Caco-2 (cell line): ENCODE measurements at regions not wholly inside any gene's neighbourhood (a gene's known extent, or its start where the extent isn't known, plus 50 kb on each side); places are given as distances from the start of the nearest gene placed in this dataset.

Experiments
- BruUV-seq: library from RNA; stranded (reverse); fragments of 400-500 nt; replicated peaks from 2 replicates; lab custom pipeline; 2021; lab: Mats Ljungman, UMichigan
- CTCF ChIA-PET: fragments of 300-600 bp; sonication (Branson Sonifier 250); formaldehyde crosslinking; loops from one replicate; lab custom pipeline; 2022; ENCODE audit warnings: antibody characterized with exemption; lab: Charles Lee
- POLR2A ChIA-PET: fragments of 300-600 bp; sonication (Branson Sonifier 250); formaldehyde crosslinking; loops from one replicate; lab custom pipeline; 2022; ENCODE audit warnings: antibody characterized with exemption; lab: Charles Lee
- DNase-seq, 2 experiments: peaks; one replicate each; pipeline versions ENCODE4 v3.0.0 to v3.0.0-alpha.2; 2020 to 2022
- H3K27me3 ChIP-seq: replicated peaks from 2 replicates; pipeline ENCODE4 v1.6.0; 2011; ENCODE audit warnings: low read length; ENCODE audit not compliant: control insufficient read depth, insufficient read depth
- H3K36me3 ChIP-seq: 2 replicates; pipeline ENCODE4 v1.5.1; 2011; ENCODE audit warnings: low read length; ENCODE audit not compliant: control insufficient read depth, insufficient read depth
- H3K4me1 ChIP-seq: fragments of 250-450 bp; sonication (Bioruptor Pico); 2 replicates; pipeline ENCODE4 v1.5.1; 2020; ENCODE audit warnings: mild to moderate bottlenecking
- H3K4me3 ChIP-seq: 2 replicates; pipeline ENCODE4 v1.5.1; 2011; ENCODE audit warnings: low read depth, mild to moderate bottlenecking, control low read depth, low read length
- H3K9me3 ChIP-seq: fragments of 250-450 bp; sonication (Bioruptor Pico); 2 replicates; pipeline ENCODE4 v1.5.1; 2020; ENCODE audit warnings: mild to moderate bottlenecking, moderate library complexity
- H3K27ac Mint-ChIP-seq: one replicate; pipeline ENCODE4 v1.8.0; 2022; ENCODE audit warnings: mixed read lengths; ENCODE audit not compliant: unreplicated experiment
- H3K27me3 Mint-ChIP-seq: one replicate; pipeline ENCODE4 v1.8.0; 2022; ENCODE audit warnings: mixed read lengths; ENCODE audit not compliant: insufficient read depth, unreplicated experiment
- H3K36me3 Mint-ChIP-seq: one replicate; pipeline ENCODE4 v1.8.0; 2022; ENCODE audit warnings: mild to moderate bottlenecking, mixed read lengths; ENCODE audit not compliant: insufficient read depth, unreplicated experiment
- H3K4me1 Mint-ChIP-seq: one replicate; pipeline ENCODE4 v1.8.0; 2022; ENCODE audit warnings: low read depth, mixed read lengths; ENCODE audit not compliant: unreplicated experiment
- H3K4me3 Mint-ChIP-seq: one replicate; pipeline ENCODE4 v1.8.0; 2022; ENCODE audit warnings: mild to moderate bottlenecking, moderate library complexity, mixed read lengths; ENCODE audit not compliant: unreplicated experiment
- H3K9me3 Mint-ChIP-seq: one replicate; pipeline ENCODE4 v1.8.0; 2022; ENCODE audit warnings: mixed read lengths; ENCODE audit not compliant: unreplicated experiment
- intact Hi-C: fragments of 100-400 bp; cut with micrococcal nuclease; formaldehyde crosslinking; loops from one replicate; pipeline ENCODE4 v1.10.0; 2022; ENCODE audit not compliant: unreplicated experiment
- TF ChIP-seq, protein P1 (sequence below), 2 experiments: fragments of 200-600 bp in 1 of 2; IDR thresholded peaks; 1 replicate in 1 of 2; 2 replicates in 1 of 2; pipeline versions ENCODE4 v1.5.1 to v1.8.0; 2011 to 2022; ENCODE audit warnings: antibody characterized with exemption in 1 of 2, control low read depth in 1 of 2, inconsistent platforms in 1 of 2, low read depth in 1 of 2, low read length in 1 of 2, mild to moderate bottlenecking in 1 of 2, moderate library complexity in 1 of 2; ENCODE audit not compliant: insufficient read depth in 1 of 2, severe bottlenecking in 1 of 2, unreplicated experiment in 1 of 2

DNA sequence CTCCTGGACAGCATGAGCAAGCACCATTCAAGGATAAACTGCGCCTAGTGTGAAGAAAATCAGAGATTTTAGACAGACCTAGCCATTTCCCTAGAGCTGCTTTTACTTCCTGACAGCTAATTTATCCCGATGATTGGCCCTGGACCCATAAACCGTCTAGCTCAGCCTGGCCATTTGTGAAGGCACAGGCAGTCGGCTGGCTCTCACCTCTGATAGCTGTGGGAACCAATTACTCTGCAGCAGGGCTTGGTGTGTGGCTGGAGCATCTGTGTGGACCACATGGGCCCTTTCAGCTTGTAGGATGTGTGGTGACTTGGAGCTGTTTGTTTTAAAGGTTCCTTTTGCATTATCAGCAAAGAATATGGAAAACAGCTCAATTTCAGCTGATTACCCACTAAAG, 111.1 kb upstream of the NPY start:
- Mint-ChIP-seq H3K36me3 (no peaks in the 10 kb centered on the region), H3K4me3 (no peak overlapping the region), H3K27me3 (no peaks in the 10 kb centered on the region), H3K9me3 (no peaks in the 10 kb centered on the region), H3K27ac (peak overlapping the region; percentile 37), H3K4me1 (peaks cover 13% of the 10 kb centered on the region)
- Histone ChIP-seq H3K9me3 (no peaks in the 10 kb centered on the region), H3K4me3 (no peak overlapping the region), H3K4me1 (peaks cover 18% of the 10 kb centered on the region), H3K27me3 (no peaks in the 10 kb centered on the region), H3K36me3 (no peaks in the 10 kb centered on the region)
- no TSS peak for BruUV-seq
- POLR2A ChIA-PET: no interaction called here
- CTCF ChIA-PET: no interaction called here
- DNase-seq: no peak
- TF ChIP-seq, protein P1, sequence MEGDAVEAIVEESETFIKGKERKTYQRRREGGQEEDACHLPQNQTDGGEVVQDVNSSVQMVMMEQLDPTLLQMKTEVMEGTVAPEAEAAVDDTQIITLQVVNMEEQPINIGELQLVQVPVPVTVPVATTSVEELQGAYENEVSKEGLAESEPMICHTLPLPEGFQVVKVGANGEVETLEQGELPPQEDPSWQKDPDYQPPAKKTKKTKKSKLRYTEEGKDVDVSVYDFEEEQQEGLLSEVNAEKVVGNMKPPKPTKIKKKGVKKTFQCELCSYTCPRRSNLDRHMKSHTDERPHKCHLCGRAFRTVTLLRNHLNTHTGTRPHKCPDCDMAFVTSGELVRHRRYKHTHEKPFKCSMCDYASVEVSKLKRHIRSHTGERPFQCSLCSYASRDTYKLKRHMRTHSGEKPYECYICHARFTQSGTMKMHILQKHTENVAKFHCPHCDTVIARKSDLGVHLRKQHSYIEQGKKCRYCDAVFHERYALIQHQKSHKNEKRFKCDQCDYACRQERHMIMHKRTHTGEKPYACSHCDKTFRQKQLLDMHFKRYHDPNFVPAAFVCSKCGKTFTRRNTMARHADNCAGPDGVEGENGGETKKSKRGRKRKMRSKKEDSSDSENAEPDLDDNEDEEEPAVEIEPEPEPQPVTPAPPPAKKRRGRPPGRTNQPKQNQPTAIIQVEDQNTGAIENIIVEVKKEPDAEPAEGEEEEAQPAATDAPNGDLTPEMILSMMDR (IDR thresholded peaks at IDR 0.05; ENCODE audit: insufficient read depth in 1 of 2, low read depth in 1 of 2, low read length in 1 of 2, severe bottlenecking in 1 of 2, unreplicated experiment in 1 of 2): no peak
- intact Hi-C loops: no loop called here

DNA sequence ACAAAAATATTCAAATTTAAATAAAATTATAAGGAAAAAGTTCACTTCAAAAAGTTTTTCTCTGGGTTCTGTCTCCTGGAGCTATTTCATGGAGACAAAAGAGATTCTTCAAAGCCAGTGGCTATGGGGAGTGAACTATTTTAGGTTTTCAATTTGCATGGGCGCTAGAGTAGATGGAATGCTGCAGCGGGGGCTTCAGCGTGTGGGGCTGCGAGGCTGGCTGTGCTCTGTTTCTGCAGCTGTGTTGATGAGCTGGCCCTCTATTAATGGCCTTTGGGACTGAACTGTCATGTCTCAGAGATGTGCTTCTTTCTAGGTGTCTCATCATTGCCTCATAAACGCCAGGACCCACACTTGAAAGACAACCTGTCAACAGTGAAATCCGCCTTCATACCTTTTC, 108.4 kb upstream of the NPY start:
- Histone ChIP-seq H3K4me3 (no peak overlapping the region), H3K36me3 (no peaks in the 10 kb centered on the region), H3K27me3 (no peaks in the 10 kb centered on the region), H3K9me3 (no peaks in the 10 kb centered on the region), H3K4me1 (peaks cover 18% of the 10 kb centered on the region)
- CTCF ChIA-PET: interaction anchor here (0.6 kb wide), 1 partner anchor 807 kb away, joined by 3 read pairs; no protein-coding TSS in a partner anchor
- BruUV-seq: no TSS peak
- Mint-ChIP-seq H3K4me3 (no peak overlapping the region), H3K27me3 (no peaks in the 10 kb centered on the region), H3K36me3 (no peaks in the 10 kb centered on the region), H3K9me3 (no peaks in the 10 kb centered on the region), H3K4me1 (peaks cover 13% of the 10 kb centered on the region), H3K27ac (no peak overlapping the region)
- no peak for DNase-seq
- TF ChIP-seq, protein P1 (IDR thresholded peaks at IDR 0.05; ENCODE audit: insufficient read depth in 1 of 2, low read depth in 1 of 2, low read length in 1 of 2, severe bottlenecking in 1 of 2, unreplicated experiment in 1 of 2): no peak
- intact Hi-C loops: no loop called here
- POLR2A ChIA-PET: no interaction called here

DNA sequence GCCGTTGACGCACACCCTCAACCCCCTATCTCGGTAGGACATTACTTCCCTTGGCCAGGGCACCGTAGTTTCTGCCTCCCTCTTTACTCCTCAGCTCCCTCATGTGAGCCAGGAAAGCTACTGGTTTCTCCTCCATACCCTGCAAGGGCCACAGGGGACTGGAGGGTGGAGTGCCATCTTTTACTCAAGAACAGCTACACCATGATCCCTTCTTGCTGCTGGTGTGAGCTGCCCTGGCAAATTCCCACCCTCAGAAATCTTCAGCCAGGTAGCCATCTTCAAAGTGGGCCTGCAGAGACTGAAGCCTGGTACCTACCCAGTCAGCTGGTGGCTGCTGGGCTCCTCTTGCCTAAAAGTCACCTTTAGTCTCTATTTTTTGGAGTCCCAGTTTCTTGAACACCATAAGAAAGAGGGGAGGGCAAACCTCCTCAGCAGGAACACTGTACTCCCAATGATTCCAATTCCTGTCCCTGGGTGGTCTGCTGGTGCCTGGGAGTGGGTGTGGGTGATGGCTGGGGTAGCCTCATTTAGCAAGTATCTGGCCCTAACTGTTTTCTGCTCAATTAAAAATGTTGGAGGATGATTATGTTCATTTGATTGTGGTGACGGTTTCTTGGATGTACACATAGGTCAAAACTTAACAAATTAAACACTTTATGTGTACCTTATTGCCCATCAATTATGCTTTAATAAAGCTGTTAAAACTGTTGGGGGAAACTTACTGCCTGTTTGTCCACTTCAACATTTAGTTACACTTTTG, 105.0 kb upstream of the NPY start:
- Histone ChIP-seq H3K9me3 (no peaks in the 10 kb centered on the region), H3K4me3 (no peak overlapping the region), H3K27me3 (no peaks in the 10 kb centered on the region), H3K36me3 (no peaks in the 10 kb centered on the region), H3K4me1 (no peaks in the 10 kb centered on the region)
- no peak overlapping the region for H3K4me3 Mint-ChIP-seq
- intact Hi-C loops: no loop called here
- H3K9me3 Mint-ChIP-seq: no peaks in the 10 kb centered on the region
- TF ChIP-seq, protein P1 (IDR thresholded peaks at IDR 0.05; ENCODE audit: insufficient read depth in 1 of 2, low read depth in 1 of 2, low read length in 1 of 2, severe bottlenecking in 1 of 2, unreplicated experiment in 1 of 2): no peak
- DNase-seq: no peak
- no peak overlapping the region for H3K27ac Mint-ChIP-seq
- H3K27me3 Mint-ChIP-seq: peaks cover 7% of the 10 kb centered on the region
- CTCF ChIA-PET: no interaction called here
- H3K4me1 Mint-ChIP-seq: no peaks in the 10 kb centered on the region
- BruUV-seq: no TSS peak
- no peaks in the 10 kb centered on the region for H3K36me3 Mint-ChIP-seq
- POLR2A ChIA-PET: no interaction called here
